Ishikawa (cell line): ENCODE measurements at regions not wholly inside any gene's neighbourhood (a gene's known extent, or its start where the extent isn't known, plus 50 kb on each side); places are given as distances from the start of the nearest gene placed in this dataset.

Experiments
- MAX ChIP-seq: IDR thresholded peaks from 2 replicates; pipeline ENCODE4 v1.6.1; 2012
- REST ChIP-seq: IDR thresholded peaks from 2 replicates; pipeline ENCODE4 v1.6.1; 2012; ENCODE audit warnings: low read depth, mild to moderate bottlenecking
- TCF12 ChIP-seq: IDR thresholded peaks from 2 replicates; pipeline ENCODE4 v1.6.1; 2012; ENCODE audit warnings: low read depth

- TF ChIP-seq MAX (no peak), REST (no peak), TCF12 (no peak)
These were observed 134.1 kb upstream of the GDF10 start for GRCh38 chr10:47165711-47166404.
